ENCODE measurements at regions not wholly inside any gene's neighbourhood (a gene's known extent, or its start where the extent isn't known, plus 50 kb on each side); places are given as distances from the start of the nearest gene placed in this dataset.

GRCh38 chr10:84608126-84608525 lies 279.7 kb downstream of the CCSER2 start:
- DNase-seq (ENCODE audit: extremely low spot score) = no peak
- Histone ChIP-seq H3K36me3 (no peaks in the 10 kb centered on the region), H3K27ac (replicated peaks in 1 of 4) (no peak overlapping the region), H3K9me3 (no peaks in the 10 kb centered on the region), H3K4me3 (no peak overlapping the region), H3K27me3 (peaks cover 0 to 17% (median 0%) of the 10 kb centered on the region in 4 donors), H3K4me1 (no peaks in the 10 kb centered on the region)
- intact Hi-C loops (cut with DNase I) = no loop called here
- WGBS = 88% methylated on average over 4 of the region's 4 CpGs
- TF ChIP-seq EP300 (IDR thresholded peaks at IDR 0.05) = no peak
- no peak for TF ChIP-seq POLR2AphosphoS5 (IDR thresholded peaks at IDR 0.05)
- no peak for TF ChIP-seq CTCF (IDR thresholded peaks at IDR 0.05)
- no peak for TF ChIP-seq POLR2A (IDR thresholded peaks at IDR 0.05; ENCODE audit: low read depth)

- whole genome bisulfite sequencing = 26% methylated on average over 4 of the region's 7 CpGs
- peak in 2 of 3 experiments; percentile 2 to 7 for TF ChIP-seq CTCF (IDR thresholded peaks at IDR 0.05)
- TF ChIP-seq POLR2AphosphoS5 (IDR thresholded peaks at IDR 0.05) = no peak
- TF ChIP-seq POLR2A (IDR thresholded peaks at IDR 0.05; ENCODE audit: low read depth) = no peak
- no peak for TF ChIP-seq EP300 (IDR thresholded peaks at IDR 0.05)
- no peaks in the 10 kb centered on the region for H3K4me1 ChIP-seq
- intact Hi-C loops (cut with DNase I) = no loop called here
- DNase-seq (ENCODE audit: extremely low spot score) = no peak
- peaks cover 0 to 15% (median 0%) of the 10 kb centered on the region in 4 donors for H3K9me3 ChIP-seq
- no peak overlapping the region for H3K4me3 ChIP-seq
- H3K36me3 ChIP-seq = no peaks in the 10 kb centered on the region
- no peak overlapping the region for H3K27ac ChIP-seq (replicated peaks in 1 of 4)
- H3K27me3 ChIP-seq = peaks cover 0 to 11% (median 0%) of the 10 kb centered on the region in 4 donors
Observed at GRCh38 chr10:84613336-84614021, 285.1 kb downstream of the CCSER2 start.

GRCh38 chr10:84626397-84627087 lies 298.2 kb downstream of the CCSER2 start:
- intact Hi-C loops (cut with DNase I) = no loop called here
- Histone ChIP-seq H3K9me3 (no peaks in the 10 kb centered on the region), H3K4me1 (no peaks in the 10 kb centered on the region), H3K27ac (replicated peaks in 1 of 4) (no peak overlapping the region), H3K36me3 (no peaks in the 10 kb centered on the region), H3K27me3 (no peaks in the 10 kb centered on the region), H3K4me3 (no peak overlapping the region)
- 81% methylated on average over 6 of the region's 6 CpGs for WGBS
- no peak for TF ChIP-seq EP300 (IDR thresholded peaks at IDR 0.05)
- TF ChIP-seq CTCF (IDR thresholded peaks at IDR 0.05) = no peak
- DNase-seq (ENCODE audit: extremely low spot score) = no peak

GRCh38 chr10:84632866-84633265 lies 304.5 kb downstream of the CCSER2 start:
- DNase-seq (ENCODE audit: extremely low spot score) = no peak
- Histone ChIP-seq H3K4me3 (no peak overlapping the region), H3K27me3 (no peaks in the 10 kb centered on the region), H3K9me3 (peaks cover 0 to under 1% (median 0%) of the 10 kb centered on the region in 4 donors), H3K36me3 (no peaks in the 10 kb centered on the region), H3K4me1 (no peaks in the 10 kb centered on the region), H3K27ac (replicated peaks in 1 of 4) (no peak overlapping the region)
- TF ChIP-seq CTCF (IDR thresholded peaks at IDR 0.05) = no peak
- no peak for TF ChIP-seq POLR2A (IDR thresholded peaks at IDR 0.05; ENCODE audit: low read depth)
- no peak for TF ChIP-seq POLR2AphosphoS5 (IDR thresholded peaks at IDR 0.05)
- TF ChIP-seq EP300 (IDR thresholded peaks at IDR 0.05) = no peak
- 74% methylated on average over 5 of the region's 5 CpGs for WGBS
- intact Hi-C loops (cut with DNase I) = no loop called here
